ENCODE measurements at regions not wholly inside any gene's neighbourhood (a gene's known extent, or its start where the extent isn't known, plus 50 kb on each side); places are given as distances from the start of the nearest gene placed in this dataset.

GRCh38 chr16:62967163-62967562 is 930.9 kb upstream of the CDH8 start:
- TF ChIP-seq CTCF (IDR thresholded peaks at IDR 0.05; ENCODE audit: extremely low read depth, low read depth, low read length): no peak
- peaks cover 5% of the 10 kb centered on the region for H3K9me3 ChIP-seq (ENCODE audit: low read depth, low read length)

GRCh38 chr16:62966626-62967025 is 930.4 kb upstream of the CDH8 start:
- Histone ChIP-seq H3K9me3 (ENCODE audit: low read depth, low read length) (peaks cover 5% of the 10 kb centered on the region), H2AFZ (ENCODE audit: low read length) (no peak overlapping the region), H4K20me1 (ENCODE audit: insufficient read depth, low read length) (no peaks in the 10 kb centered on the region), H3K4me3 (ENCODE audit: insufficient read depth, low read length) (no peak overlapping the region), H3K27me3 (ENCODE audit: insufficient read depth, low read length) (no peaks in the 10 kb centered on the region), H3K4me1 (ENCODE audit: insufficient read depth, low read length) (no peaks in the 10 kb centered on the region), H3K27ac (ENCODE audit: low read depth, low read length) (no peak overlapping the region), H3K36me3 (ENCODE audit: insufficient read depth, low read length) (no peaks in the 10 kb centered on the region), H3K79me2 (ENCODE audit: insufficient read depth, low read length) (no peaks in the 10 kb centered on the region), H3K4me2 (ENCODE audit: insufficient read depth, low read length) (no peak overlapping the region)
- TF ChIP-seq CTCF (IDR thresholded peaks at IDR 0.05; ENCODE audit: extremely low read depth, low read depth, low read length): no peak
- DNase-seq (ENCODE audit: insufficient read length, low spot score, missing footprints): no peak

More at GRCh38 chr16:62967163-62967562, 930.9 kb upstream of the CDH8 start:
- Histone ChIP-seq H4K20me1 (ENCODE audit: insufficient read depth, low read length) (no peaks in the 10 kb centered on the region), H2AFZ (ENCODE audit: low read length) (no peak overlapping the region), H3K4me2 (ENCODE audit: insufficient read depth, low read length) (no peak overlapping the region), H3K36me3 (ENCODE audit: insufficient read depth, low read length) (no peaks in the 10 kb centered on the region), H3K4me1 (ENCODE audit: insufficient read depth, low read length) (no peaks in the 10 kb centered on the region), H3K4me3 (ENCODE audit: insufficient read depth, low read length) (no peak overlapping the region), H3K79me2 (ENCODE audit: insufficient read depth, low read length) (no peaks in the 10 kb centered on the region), H3K27me3 (ENCODE audit: insufficient read depth, low read length) (no peaks in the 10 kb centered on the region), H3K27ac (ENCODE audit: low read depth, low read length) (no peak overlapping the region)
- no peak for DNase-seq (ENCODE audit: insufficient read length, low spot score, missing footprints)

GRCh38 chr16:62965831-62966230 is 929.6 kb upstream of the CDH8 start:
- H3K4me1 ChIP-seq (ENCODE audit: insufficient read depth, low read length): no peaks in the 10 kb centered on the region
- H3K9me3 ChIP-seq (ENCODE audit: low read depth, low read length): peaks cover 5% of the 10 kb centered on the region
- H3K79me2 ChIP-seq (ENCODE audit: insufficient read depth, low read length): no peaks in the 10 kb centered on the region
- H3K4me3 ChIP-seq (ENCODE audit: insufficient read depth, low read length): no peak overlapping the region
- DNase-seq (ENCODE audit: insufficient read length, low spot score, missing footprints): no peak
- H4K20me1 ChIP-seq (ENCODE audit: insufficient read depth, low read length): no peaks in the 10 kb centered on the region
- H3K36me3 ChIP-seq (ENCODE audit: insufficient read depth, low read length): no peaks in the 10 kb centered on the region
- no peak overlapping the region for H3K4me2 ChIP-seq (ENCODE audit: insufficient read depth, low read length)
- no peak overlapping the region for H3K27ac ChIP-seq (ENCODE audit: low read depth, low read length)
- H3K27me3 ChIP-seq (ENCODE audit: insufficient read depth, low read length): no peaks in the 10 kb centered on the region
- H2AFZ ChIP-seq (ENCODE audit: low read length): no peak overlapping the region
- no peak for TF ChIP-seq CTCF (IDR thresholded peaks at IDR 0.05; ENCODE audit: extremely low read depth, low read depth, low read length)

GRCh38 chr16:62963846-62964245 is 927.6 kb upstream of the CDH8 start:
- H3K4me3 ChIP-seq (ENCODE audit: insufficient read depth, low read length): no peak overlapping the region
- DNase-seq (ENCODE audit: insufficient read length, low spot score, missing footprints): no peak
- H3K4me1 ChIP-seq (ENCODE audit: insufficient read depth, low read length): no peaks in the 10 kb centered on the region
- no peak overlapping the region for H3K27ac ChIP-seq (ENCODE audit: low read depth, low read length)
- TF ChIP-seq CTCF (IDR thresholded peaks at IDR 0.05; ENCODE audit: extremely low read depth, low read depth, low read length): no peak
- H3K9me3 ChIP-seq (ENCODE audit: low read depth, low read length): peaks cover 5% of the 10 kb centered on the region
- no peaks in the 10 kb centered on the region for H3K79me2 ChIP-seq (ENCODE audit: insufficient read depth, low read length)
- no peak overlapping the region for H2AFZ ChIP-seq (ENCODE audit: low read length)
- no peak overlapping the region for H3K4me2 ChIP-seq (ENCODE audit: insufficient read depth, low read length)
- no peaks in the 10 kb centered on the region for H4K20me1 ChIP-seq (ENCODE audit: insufficient read depth, low read length)
- no peaks in the 10 kb centered on the region for H3K27me3 ChIP-seq (ENCODE audit: insufficient read depth, low read length)
- no peaks in the 10 kb centered on the region for H3K36me3 ChIP-seq (ENCODE audit: insufficient read depth, low read length)

All from osteoblast (primary cell).